Activated CD4-positive, alpha-beta T cell treated with anti-CD3 and anti-CD28 coated beads for 36 hours (primary cell): ENCODE measurements at regions not wholly inside any gene's neighbourhood (a gene's known extent, or its start where the extent isn't known, plus 50 kb on each side); places are given as distances from the start of the nearest gene placed in this dataset.
A peak's percentile ranks its signal among the peaks of the same experiment; 100 is the strongest.

Experiments used
- ATAC-seq: fragments of 200-7000 bp; cut with Tn5 transposase; one replicate; pipeline ENCODE4 v1.10.0; 2021; ENCODE audit warnings: mild to moderate bottlenecking, moderate library complexity
- CTCF ChIA-PET: fragments of 350-600 bp; sonication (Branson Sonifier 250); formaldehyde crosslinking; loops from one replicate; lab custom pipeline; 2021; ENCODE audit warnings: antibody characterized with exemption; lab: Charles Lee
- POLR2A ChIA-PET: fragments of 350-600 bp; sonication (Branson Sonifier 250); formaldehyde crosslinking; loops from one replicate; lab custom pipeline; 2021; ENCODE audit warnings: antibody characterized with exemption, inconsistent platforms; lab: Charles Lee
- DNase-seq: peaks from one replicate; pipeline ENCODE4 v3.0.0-alpha.2; 2020
- H3K27ac Mint-ChIP-seq: one replicate; pipeline ENCODE4 v1.8.0; 2021; ENCODE audit warnings: mixed read lengths
- H3K27me3 Mint-ChIP-seq: one replicate; pipeline ENCODE4 v1.8.0; 2021; ENCODE audit warnings: mixed read lengths
- H3K36me3 Mint-ChIP-seq: one replicate; pipeline ENCODE4 v1.8.0; 2021; ENCODE audit warnings: low read depth, mixed read lengths
- H3K4me1 Mint-ChIP-seq: one replicate; pipeline ENCODE4 v1.8.0; 2021; ENCODE audit warnings: mixed read lengths
- H3K4me3 Mint-ChIP-seq: one replicate; pipeline ENCODE4 v1.8.0; 2021; ENCODE audit warnings: mild to moderate bottlenecking, moderate library complexity, mixed read lengths
- H3K9me3 Mint-ChIP-seq: one replicate; pipeline ENCODE4 v1.8.0; 2021; ENCODE audit warnings: low read depth, mixed read lengths
- intact Hi-C, 2 experiments: fragments of 100-400 bp; cut with DNase I in 1 of 2; cut with micrococcal nuclease in 1 of 2; formaldehyde crosslinking; loops; one replicate each; pipeline versions ENCODE4 v1.14.2 to v1.15.1; 2022 to 2024; cut with DNase I, micrococcal nuclease

DNA sequence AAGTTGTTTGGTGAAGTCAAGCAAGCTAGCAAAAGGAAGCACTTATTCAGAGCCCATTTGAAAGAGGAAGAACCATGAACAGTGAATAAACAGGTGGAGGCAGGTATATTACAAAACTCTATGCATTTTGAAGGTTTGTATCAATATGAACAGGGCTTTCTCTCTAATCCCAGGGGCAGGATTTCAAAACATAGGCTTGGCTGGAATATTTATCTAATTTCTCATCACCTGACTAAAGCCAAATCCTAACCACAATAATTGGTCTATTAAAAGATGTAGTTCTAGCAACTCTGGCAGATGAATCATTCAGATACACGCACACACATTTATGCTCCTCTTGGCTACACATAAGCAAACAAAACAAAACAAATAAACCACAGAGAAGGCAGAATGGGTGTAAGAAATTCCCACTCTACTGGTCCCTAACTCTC is 554.4 kb downstream of the INHBA start:
- H3K9me3 Mint-ChIP-seq: peaks cover 3% of the 10 kb centered on the region
- H3K4me1 Mint-ChIP-seq: no peaks in the 10 kb centered on the region
- POLR2A ChIA-PET: no interaction called here
- intact Hi-C loops: no loop called here
- H3K27me3 Mint-ChIP-seq: no peaks in the 10 kb centered on the region
- CTCF ChIA-PET: no interaction called here
- ATAC-seq: no peak
- H3K27ac Mint-ChIP-seq: no peak overlapping the region
- DNase-seq: no peak
- H3K4me3 Mint-ChIP-seq: no peak overlapping the region
- no peaks in the 10 kb centered on the region for H3K36me3 Mint-ChIP-seq

DNA sequence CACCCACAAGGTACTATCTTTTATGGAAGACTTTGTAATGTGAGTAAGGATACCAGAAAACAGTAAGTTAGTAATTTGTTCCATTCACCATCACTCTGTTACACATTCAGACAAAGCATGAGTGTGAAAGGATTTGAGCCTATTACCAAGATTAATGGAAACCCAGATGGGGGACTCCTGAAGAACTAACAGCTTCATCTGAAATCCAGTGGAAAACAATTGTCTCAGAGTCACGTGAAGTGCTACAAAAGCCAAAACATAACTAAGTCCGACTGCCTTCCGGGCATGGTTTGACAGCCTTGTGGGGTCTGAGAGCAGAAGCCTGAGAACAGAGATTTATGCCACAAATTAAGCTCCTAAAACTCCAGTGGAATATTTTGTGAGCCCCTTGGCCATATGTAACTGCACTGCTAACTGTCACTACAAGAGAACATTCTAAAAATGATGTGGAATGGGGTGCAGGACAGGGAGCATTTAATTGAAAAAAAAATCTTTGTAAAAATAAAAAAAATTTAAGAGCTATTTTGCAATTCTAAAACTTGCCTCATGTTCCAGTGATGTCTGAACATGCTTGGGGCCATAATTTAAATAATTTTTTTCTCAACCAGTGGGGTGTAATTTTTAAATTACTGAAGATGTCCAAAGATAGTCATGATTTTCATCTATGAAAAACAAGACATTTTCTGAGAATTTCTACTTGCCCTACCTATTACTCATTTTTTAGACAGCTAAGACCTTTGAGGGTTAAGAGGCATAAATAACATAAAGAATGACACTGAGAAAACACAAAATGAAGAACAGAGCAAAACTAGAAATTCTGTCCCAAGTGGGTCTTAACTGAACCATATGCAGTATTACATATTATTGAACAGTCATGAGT is 555.0 kb downstream of the INHBA start:
- Mint-ChIP-seq H3K36me3 (no peaks in the 10 kb centered on the region), H3K9me3 (peaks cover 3% of the 10 kb centered on the region), H3K27ac (no peak overlapping the region), H3K4me1 (no peaks in the 10 kb centered on the region), H3K4me3 (no peak overlapping the region), H3K27me3 (no peaks in the 10 kb centered on the region)
- ChIA-PET POLR2A (no interaction called here), CTCF (no interaction called here)
- intact Hi-C loops: no loop called here
- ATAC-seq (no peak), DNase-seq (no peak)

DNA sequence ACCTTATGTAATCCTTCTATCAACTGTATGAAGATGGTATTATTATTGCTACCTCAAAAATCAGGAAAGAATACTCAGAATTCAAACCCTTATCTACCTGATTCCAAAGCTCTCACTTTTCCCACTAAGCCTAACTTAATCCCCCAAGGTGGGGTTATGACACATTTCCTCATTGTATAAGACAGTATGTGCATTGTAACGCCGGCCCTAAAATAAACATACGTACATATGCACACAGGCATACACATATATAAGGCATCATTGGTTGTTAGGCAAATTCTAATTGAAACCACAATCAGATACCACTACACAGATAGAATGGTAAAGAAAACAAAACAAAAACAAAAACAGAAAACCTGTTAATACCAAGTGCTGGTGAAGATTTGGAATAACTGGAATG is 556.5 kb downstream of the INHBA start:
- H3K9me3 Mint-ChIP-seq: peaks cover 3% of the 10 kb centered on the region
- H3K27ac Mint-ChIP-seq: no peak overlapping the region
- no peaks in the 10 kb centered on the region for H3K4me1 Mint-ChIP-seq
- H3K27me3 Mint-ChIP-seq: no peaks in the 10 kb centered on the region
- ATAC-seq (no peak), DNase-seq (no peak)
- intact Hi-C loops: no loop called here
- H3K36me3 Mint-ChIP-seq: no peaks in the 10 kb centered on the region
- ChIA-PET POLR2A (no interaction called here), CTCF (no interaction called here)
- H3K4me3 Mint-ChIP-seq: no peak overlapping the region

DNA sequence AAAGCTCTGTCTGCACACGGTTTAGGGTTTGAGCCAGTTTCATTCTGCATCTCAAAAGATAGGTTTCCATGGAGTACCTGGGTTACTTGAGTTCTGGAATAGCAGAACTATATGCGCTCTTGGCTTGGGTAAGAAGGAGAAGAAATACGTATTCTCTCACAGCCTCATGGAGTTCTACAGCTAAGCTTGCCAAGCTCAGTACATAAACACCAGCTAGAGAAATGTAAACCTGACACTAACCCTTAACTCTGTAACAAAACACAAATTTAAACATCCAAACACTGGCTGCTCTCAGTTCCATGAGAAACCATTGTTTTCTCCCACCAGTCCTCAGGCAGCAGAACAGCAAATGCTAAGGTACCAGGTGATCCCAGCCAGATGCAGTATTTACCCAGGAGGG is 557.2 kb downstream of the INHBA start:
- intact Hi-C loops: no loop called here
- H3K27me3 Mint-ChIP-seq: no peaks in the 10 kb centered on the region

DNA sequence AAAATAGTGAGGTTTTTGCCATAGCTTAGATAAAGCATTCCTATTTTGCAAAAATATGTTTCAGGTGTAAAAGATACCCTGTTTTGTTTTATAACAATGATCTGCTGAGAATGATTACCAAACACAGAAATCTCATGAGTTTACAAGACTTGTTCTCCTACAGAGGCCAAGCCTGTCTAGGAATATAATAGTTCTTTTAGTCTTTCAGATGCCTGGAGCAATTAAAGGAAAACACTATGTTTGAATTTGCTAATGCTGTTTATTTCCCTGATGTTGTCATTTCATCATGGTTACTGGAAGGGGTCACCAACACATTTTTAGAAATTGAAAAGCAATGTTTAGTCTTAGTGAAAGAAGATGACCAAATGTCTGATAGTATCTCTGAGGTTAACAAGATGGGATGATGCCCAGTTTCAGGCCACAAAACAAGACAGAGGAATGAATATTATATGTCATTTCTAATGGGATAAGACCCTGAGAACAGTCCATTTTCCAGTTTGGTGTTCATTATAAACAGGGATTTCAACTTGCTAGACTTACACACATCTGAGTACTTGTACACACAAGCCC is 559.9 kb downstream of the INHBA start:
- DNase-seq: no peak
- POLR2A ChIA-PET: no interaction called here
- intact Hi-C loops: no loop called here
- Mint-ChIP-seq H3K4me3 (no peak overlapping the region), H3K36me3 (no peaks in the 10 kb centered on the region), H3K4me1 (no peaks in the 10 kb centered on the region), H3K27ac (no peak overlapping the region), H3K9me3 (peaks cover 3% of the 10 kb centered on the region), H3K27me3 (no peaks in the 10 kb centered on the region)
- CTCF ChIA-PET: no interaction called here
- no peak for ATAC-seq

More for the DNA sequence above, 557.2 kb downstream of the INHBA start:
- no peaks in the 10 kb centered on the region for H3K36me3 Mint-ChIP-seq
- H3K4me1 Mint-ChIP-seq: no peaks in the 10 kb centered on the region
- H3K27ac Mint-ChIP-seq: no peak overlapping the region
- H3K4me3 Mint-ChIP-seq: no peak overlapping the region
- CTCF ChIA-PET: no interaction called here
- H3K9me3 Mint-ChIP-seq: peaks cover 3% of the 10 kb centered on the region
- POLR2A ChIA-PET: no interaction called here
- ATAC-seq (no peak), DNase-seq (no peak)

DNA sequence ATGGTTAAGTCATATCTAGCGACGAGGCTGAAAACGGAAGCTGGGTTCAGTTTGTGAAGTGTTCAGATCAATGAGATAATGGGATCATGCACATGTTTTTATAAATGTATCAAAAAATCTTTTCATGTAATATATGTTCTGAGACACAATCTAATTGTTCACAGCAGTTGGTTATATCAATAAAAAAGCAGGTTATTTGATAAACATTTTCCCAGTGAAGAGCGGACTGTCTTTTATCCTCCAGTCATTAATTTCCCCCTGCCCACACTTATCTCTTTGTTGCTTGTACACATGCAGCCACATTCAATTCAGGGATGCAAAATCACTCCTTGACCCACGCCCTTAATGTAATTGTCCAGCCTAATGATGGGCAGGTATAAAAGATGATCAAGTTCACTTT is 563.1 kb downstream of the INHBA start:
- H3K4me3 Mint-ChIP-seq: no peak overlapping the region
- intact Hi-C loops: no loop called here
- no peak for ATAC-seq
- CTCF ChIA-PET: no interaction called here
- no peaks in the 10 kb centered on the region for H3K4me1 Mint-ChIP-seq
- POLR2A ChIA-PET: no interaction called here
- H3K27ac Mint-ChIP-seq: no peak overlapping the region
- no peak for DNase-seq
- no peaks in the 10 kb centered on the region for H3K9me3 Mint-ChIP-seq
- no peaks in the 10 kb centered on the region for H3K36me3 Mint-ChIP-seq
- no peaks in the 10 kb centered on the region for H3K27me3 Mint-ChIP-seq

DNA sequence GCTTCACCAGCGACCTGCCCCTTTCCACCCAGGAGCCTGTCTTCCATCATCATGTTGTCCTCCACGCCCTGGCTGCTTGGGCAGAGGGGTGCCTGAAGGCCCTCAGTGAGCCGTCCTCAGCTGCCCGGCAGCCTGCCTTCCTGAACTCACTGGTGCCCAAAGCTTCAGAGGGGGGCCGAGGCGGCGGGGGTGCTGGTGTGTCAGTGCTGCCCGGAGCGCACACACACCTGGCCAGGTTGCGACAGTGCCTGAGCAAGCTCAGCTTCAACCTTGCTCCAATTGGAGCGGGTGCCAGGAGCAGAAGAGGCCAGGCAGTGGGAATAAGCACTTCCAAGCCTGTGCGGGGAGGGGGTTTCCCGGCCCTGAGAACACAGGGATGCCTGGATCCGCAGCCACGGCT is 566.3 kb downstream of the INHBA start:
- DNase-seq: no peak
- Mint-ChIP-seq H3K4me3 (no peak overlapping the region), H3K27me3 (no peaks in the 10 kb centered on the region), H3K27ac (no peak overlapping the region), H3K36me3 (no peaks in the 10 kb centered on the region), H3K4me1 (no peaks in the 10 kb centered on the region), H3K9me3 (no peaks in the 10 kb centered on the region)
- intact Hi-C loops: no loop called here
- ATAC-seq: no peak
- ChIA-PET CTCF (no interaction called here), POLR2A (no interaction called here)

DNA sequence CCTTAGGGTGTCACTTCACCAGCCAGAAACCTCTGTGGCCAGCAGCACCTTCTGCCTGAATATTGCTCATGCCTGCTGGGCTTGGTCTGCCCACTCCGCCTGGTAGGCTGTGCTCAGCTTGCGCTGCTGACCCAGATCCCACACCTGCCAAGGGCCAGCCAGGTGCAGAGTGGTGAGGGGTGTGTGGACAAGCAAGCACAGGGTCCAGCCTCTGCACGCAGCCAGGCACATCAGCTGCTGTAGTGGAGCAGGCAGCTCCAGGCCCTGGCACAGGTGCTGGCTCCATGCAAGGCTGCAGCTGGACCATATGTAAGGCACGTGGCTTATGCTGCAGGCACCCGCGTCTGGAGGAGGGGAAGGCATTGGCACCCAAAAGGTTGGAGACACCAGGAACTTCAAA is 567.4 kb downstream of the INHBA start:
- Mint-ChIP-seq H3K9me3 (no peaks in the 10 kb centered on the region), H3K27ac (no peak overlapping the region), H3K4me3 (no peak overlapping the region), H3K27me3 (no peaks in the 10 kb centered on the region), H3K36me3 (no peaks in the 10 kb centered on the region), H3K4me1 (no peaks in the 10 kb centered on the region)
- CTCF ChIA-PET: no interaction called here
- ATAC-seq (no peak), DNase-seq (no peak)
- intact Hi-C loops: no loop called here
- POLR2A ChIA-PET: no interaction called here

DNA sequence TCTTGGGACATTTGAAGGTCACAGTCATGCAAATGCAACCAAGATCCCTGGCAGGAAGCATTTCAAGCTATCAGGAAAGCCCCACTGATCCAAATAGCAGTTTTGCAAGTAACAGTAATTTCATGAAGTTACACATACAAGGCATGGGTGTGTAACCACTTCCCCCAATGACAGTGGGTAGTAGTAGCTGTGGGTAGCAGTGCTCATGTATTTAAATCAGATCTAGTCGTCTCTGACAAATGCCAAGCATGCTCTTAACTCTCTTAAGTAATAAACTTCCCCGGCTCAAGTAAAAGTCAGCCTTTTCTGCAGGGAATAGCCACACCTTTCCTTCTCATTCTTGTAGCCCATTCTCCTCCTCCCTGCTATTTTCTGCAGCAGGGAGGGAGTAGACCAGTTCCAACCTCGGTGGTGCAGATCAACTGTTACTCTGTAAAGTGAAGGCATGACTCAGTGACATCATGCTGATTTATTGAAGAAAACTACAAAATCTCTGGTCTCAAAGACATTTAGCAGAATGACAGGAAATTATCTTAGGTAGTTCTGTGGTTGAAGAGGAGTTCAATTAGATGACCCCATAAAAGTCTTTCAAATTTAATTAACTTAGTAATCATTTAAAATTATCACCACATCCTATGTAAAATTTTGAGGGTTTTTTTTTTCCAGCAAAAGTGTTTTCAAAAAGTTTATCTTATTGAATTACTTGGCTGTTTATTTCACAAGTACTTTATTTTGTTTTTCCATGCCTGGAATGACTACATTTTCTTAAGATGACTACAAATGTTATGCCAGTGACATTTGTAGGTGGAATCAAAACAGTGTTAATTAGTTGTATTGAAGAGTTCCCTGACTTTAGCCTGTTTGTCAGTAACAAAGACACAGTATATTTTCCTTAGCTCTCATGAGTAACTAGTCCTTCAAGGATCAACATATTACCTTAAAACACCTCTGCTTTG is 568.3 kb downstream of the INHBA start:
- no peak for DNase-seq
- intact Hi-C loops: no loop called here
- no peak overlapping the region for H3K4me3 Mint-ChIP-seq
- H3K4me1 Mint-ChIP-seq: no peaks in the 10 kb centered on the region
- no peaks in the 10 kb centered on the region for H3K27me3 Mint-ChIP-seq
- no peaks in the 10 kb centered on the region for H3K36me3 Mint-ChIP-seq
- ATAC-seq: peak; percentile 36
- no peak overlapping the region for H3K27ac Mint-ChIP-seq
- POLR2A ChIA-PET: no interaction called here
- CTCF ChIA-PET: interaction anchor here (0.5 kb wide), 1 partner anchor 599 kb away, joined by 3 read pairs; no protein-coding TSS in a partner anchor
- no peaks in the 10 kb centered on the region for H3K9me3 Mint-ChIP-seq

DNA sequence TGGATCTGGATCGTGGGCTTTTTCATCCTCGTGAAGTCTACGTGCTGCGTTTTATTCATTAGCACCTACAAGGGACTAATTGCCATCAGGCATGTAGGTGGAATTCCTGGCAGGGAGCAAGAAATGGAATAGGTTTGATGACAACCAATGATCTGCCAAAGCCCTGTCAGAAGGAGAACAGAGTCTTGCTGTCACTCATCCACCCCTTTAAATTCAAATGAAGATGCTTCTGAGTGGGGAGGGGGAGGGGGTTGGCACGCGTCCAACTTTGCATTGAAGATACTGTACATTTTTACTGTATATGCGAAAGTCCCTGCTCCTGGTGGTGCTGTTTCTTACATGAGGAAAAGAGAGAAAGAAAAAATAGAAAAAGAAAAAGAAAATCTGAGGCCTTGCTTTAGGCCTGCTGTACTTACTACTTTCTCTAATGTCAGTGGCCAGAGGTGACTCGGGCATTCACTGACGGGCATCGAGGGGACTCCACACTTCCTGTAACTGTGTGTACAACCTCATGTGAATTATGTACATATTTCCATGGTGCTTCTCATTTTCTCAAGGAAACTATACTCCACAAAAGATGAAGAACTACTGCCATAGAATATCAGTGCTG is 569.1 kb downstream of the INHBA start:
- DNase-seq: no peak
- CTCF ChIA-PET: interaction anchor here (0.6 kb wide), 1 partner anchor 123 kb away, joined by 4 read pairs; no protein-coding TSS in a partner anchor
- intact Hi-C loops: no loop called here
- no peaks in the 10 kb centered on the region for H3K36me3 Mint-ChIP-seq
- POLR2A ChIA-PET: no interaction called here
- no peak for ATAC-seq
- no peaks in the 10 kb centered on the region for H3K27me3 Mint-ChIP-seq
- H3K9me3 Mint-ChIP-seq: no peaks in the 10 kb centered on the region
- H3K27ac Mint-ChIP-seq: no peak overlapping the region
- H3K4me3 Mint-ChIP-seq: no peak overlapping the region
- H3K4me1 Mint-ChIP-seq: no peaks in the 10 kb centered on the region

DNA sequence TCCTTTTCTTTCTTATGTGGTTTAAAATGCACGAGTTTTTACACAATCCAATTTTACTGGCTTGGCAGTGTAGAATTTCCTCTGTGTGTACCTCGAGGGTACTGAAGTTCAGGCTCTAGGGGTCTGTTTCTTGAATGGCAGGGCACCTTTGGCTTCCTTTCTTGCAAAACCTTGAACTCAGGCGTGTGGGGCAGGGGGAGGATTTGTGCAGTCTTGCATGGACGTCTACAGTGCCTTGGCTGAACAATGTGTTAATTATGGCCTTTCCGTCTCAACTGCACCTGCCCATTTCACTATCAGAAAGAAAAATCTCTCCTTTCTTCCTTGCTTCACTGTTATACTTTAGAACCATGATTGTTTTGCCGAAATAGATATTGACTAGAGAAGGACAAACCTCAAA is 570.9 kb downstream of the INHBA start:
- Mint-ChIP-seq H3K27me3 (no peaks in the 10 kb centered on the region), H3K9me3 (no peaks in the 10 kb centered on the region), H3K27ac (no peak overlapping the region), H3K4me1 (no peaks in the 10 kb centered on the region), H3K4me3 (no peak overlapping the region), H3K36me3 (no peaks in the 10 kb centered on the region)
- CTCF ChIA-PET: no interaction called here
- intact Hi-C loops: no loop called here
- DNase-seq (no peak), ATAC-seq (no peak)
- POLR2A ChIA-PET: no interaction called here
